ENCODE measurements at regions not wholly inside any gene's neighbourhood (a gene's known extent, or its start where the extent isn't known, plus 50 kb on each side); places are given as distances from the start of the nearest gene placed in this dataset.

DNA sequence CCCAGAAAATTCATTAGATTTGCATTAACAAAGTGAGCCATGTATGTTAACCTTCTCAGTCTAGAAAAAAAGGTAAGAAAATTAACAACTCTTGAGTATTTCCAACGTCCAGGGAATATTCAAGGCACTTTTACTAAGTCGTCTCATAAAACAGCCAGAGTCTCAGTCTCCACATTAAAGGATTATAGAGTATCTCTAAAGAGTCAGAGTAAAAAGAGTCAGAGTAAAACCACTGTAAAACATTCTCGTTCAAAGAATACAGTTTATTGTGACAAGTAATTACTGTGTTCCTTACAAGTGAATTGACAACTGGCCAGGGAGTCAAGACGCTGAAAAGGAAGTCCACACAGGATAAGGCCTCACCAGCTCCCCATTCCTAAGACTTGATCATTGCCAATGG, 97.2 kb upstream of the ISL1 start:
- TF ChIP-seq, protein P1, sequence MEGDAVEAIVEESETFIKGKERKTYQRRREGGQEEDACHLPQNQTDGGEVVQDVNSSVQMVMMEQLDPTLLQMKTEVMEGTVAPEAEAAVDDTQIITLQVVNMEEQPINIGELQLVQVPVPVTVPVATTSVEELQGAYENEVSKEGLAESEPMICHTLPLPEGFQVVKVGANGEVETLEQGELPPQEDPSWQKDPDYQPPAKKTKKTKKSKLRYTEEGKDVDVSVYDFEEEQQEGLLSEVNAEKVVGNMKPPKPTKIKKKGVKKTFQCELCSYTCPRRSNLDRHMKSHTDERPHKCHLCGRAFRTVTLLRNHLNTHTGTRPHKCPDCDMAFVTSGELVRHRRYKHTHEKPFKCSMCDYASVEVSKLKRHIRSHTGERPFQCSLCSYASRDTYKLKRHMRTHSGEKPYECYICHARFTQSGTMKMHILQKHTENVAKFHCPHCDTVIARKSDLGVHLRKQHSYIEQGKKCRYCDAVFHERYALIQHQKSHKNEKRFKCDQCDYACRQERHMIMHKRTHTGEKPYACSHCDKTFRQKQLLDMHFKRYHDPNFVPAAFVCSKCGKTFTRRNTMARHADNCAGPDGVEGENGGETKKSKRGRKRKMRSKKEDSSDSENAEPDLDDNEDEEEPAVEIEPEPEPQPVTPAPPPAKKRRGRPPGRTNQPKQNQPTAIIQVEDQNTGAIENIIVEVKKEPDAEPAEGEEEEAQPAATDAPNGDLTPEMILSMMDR (IDR thresholded peaks at IDR 0.05; ENCODE audit: low read depth, low read length), result no peak
- DNase-seq (ENCODE audit: extremely low read depth, low read depth), result no peak

DNA sequence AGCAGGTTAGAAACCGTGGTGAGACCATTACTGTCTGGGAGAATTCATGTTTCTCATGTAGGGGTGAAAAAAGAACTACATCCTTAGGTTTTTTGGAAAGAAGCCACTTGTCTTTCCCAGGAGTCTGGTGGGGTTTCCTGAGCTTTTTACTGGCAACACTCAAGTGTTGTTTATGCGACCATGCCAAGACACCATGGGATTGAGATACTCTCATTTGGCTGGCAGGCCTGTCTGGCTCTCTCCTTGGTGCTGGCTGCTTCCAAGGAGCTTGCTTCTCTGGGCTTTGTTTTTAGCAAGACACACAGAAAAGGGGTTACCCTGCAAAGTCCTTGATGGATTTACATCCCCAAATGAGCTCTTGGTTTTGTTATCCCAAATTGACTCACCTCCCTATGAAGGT, 80.9 kb upstream of the ISL1 start:
- no peak for DNase-seq (ENCODE audit: extremely low read depth, low read depth)
- TF ChIP-seq, protein P1 (IDR thresholded peaks at IDR 0.05; ENCODE audit: low read depth, low read length), result no peak

DNA sequence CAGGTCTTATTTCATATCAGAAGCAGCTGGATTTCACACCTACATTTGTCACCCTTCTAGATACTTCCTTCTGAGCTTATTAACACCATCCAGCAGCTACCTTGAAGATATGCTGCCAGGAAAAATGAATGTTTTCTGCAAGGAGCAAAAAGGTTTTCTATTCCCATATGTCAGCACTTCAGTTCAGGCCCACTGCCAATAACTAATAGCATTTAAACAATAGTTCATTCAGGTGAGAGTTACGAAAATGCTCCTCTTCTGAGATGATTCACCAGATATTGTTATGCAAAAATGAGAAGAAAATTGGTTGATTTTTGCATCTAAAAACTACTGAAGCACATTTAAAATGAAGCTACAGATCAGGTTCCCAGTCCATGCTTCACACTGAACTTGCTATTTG, 56.4 kb upstream of the ISL1 start:
- no peak for DNase-seq (ENCODE audit: extremely low read depth, low read depth)
- TF ChIP-seq, protein P1 (IDR thresholded peaks at IDR 0.05; ENCODE audit: low read depth, low read length), result no peak

All from AG09319 (cell line).